HG03108 (cell line): ENCODE measurements at regions not wholly inside any gene's neighbourhood (a gene's known extent, or its start where the extent isn't known, plus 50 kb on each side); places are given as distances from the start of the nearest gene placed in this dataset.
"Not testable (repeated sequence)": the region's sequence is repeated elsewhere in the genome, so short reads cannot be mapped to it uniquely, and the experiment has no call there.

Source experiments
- ATAC-seq: cut with Tn5 transposase; IDR thresholded peaks from one replicate; pipeline ENCODE4 v1.9.1; 2021; ENCODE audit warnings: moderate library complexity; ENCODE audit not compliant: unreplicated experiment

DNA sequence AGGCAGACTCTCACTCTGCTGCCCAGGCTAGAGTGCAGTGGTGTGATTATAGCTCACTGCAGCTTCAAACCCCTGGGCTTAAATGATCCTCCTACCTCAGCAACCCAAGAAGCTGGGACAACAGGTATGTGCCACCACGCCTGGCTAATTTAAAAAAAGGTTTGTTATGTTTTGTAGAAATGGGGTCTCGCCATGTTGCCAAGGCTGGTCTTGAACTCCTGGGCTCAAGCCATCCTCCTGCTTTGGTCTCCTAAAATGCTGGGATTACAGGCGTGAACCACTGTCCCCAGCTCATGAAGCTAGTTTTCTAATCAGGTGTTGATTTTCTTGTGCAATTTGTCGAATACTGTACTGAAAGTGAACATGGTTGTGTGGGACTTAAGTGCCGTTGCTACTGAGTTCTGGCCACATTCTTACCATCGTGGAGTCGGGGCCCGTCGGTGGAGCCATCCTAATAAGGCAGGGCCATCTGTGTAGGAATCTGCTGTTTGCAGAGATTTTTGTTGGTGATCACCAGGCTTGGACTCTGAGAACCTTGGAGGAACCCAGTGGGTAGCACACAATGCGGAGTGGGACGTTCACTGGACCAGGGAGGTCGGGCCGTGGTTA lies 193.2 kb downstream of the GOLGA6L6 start:
- no peak for ATAC-seq

DNA sequence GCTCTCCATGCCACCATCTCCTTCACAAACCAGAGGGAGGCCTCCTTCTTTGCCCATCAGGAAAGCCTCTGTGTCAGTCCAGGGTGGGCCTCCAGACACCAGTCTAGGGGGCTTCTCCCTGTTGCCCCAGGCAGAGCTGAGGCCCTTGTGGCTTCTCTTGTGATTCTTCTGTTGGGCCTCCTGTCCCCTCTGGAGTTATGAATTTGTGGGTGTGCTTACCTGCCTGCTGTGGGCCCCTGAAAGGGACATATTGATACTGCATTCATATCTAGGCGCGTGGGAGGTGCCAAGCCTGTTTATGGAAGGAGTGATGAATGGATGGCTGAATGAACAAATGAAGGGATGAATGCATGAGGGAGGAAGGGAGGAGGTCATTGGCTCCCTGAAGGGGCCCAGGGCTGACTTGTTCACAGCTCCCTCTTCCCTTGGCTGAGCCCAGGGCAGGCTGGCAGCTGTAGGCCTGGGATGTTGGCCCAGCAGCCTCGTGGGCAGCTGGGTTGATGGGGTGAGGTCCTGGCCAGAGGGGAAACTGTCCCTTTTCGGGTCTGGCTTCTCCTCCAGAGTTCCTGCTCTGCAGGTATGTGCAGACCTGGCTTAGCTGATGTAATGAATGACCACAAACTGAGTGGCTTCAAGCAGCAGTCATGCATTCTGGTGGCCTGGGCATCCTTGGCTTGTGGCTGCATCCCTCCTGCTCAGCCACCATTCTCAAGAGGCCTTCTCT lies 195.4 kb downstream of the GOLGA6L6 start:
- ATAC-seq = no peak

DNA sequence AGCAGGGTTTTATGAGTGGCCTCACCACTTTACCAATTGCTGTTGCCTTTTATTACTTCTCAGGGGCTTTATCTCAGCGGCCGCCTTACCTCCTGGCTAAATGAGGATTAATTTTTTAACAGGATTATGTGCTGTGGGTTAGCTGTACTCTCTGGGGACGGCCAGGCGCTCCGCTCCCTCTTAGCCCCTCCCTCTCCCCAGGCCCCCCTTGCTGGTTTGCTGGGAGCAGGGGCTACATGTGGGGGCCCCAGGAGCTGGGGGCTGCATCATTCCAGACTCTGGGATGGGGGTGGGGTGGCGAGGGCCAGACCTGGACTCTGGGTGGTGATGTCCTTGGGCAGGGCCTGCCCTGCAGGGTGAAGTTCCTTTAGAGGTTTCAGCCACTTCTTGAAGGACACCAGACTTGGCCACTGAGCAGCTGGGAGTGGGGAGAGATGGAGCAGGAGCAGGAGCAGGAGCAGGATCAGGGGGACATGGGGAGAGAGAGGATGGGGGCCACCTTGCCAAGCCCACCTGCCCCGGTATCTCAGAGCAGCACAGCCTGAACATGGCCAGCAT lies 196.1 kb downstream of the GOLGA6L6 start:
- no peak for ATAC-seq

DNA sequence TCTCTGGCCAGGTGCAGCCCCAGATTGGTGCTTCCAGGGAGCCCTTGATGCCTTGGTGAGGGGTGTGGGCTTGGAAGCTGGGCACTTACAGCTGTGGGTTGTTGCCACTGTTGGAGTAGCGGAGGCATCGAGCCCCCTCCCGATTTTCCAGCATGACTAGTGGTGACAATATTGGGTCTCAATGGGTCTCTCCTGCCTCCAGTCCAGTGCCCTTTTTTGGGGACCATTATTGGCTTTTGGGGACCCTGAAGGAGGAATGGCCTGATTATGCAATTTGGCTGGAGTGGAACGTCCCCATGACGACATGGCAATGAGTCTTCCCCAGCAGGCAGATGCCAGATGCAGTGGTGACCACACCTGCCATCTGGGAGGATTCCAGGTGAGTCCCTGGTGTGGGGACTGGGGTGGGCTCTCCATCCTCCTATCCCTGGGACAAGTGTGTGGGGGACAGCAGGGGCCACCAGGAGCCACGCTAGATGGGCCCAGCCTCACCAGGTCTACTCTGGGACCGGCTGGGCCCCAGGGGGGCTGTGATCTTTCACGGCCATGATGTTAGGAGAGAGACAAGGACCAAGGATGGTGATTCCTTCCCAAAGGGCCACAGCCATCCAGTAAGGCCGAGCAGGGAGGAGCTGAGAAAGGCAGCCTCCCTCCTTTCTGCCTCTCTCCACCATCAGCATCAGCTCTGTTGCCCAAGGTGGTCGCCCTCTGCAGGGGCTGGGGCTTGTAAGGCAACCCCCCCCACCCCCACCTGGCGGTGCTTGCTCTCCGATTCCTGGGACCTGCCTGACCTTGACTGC lies 196.8 kb downstream of the GOLGA6L6 start:
- ATAC-seq = no peak

DNA sequence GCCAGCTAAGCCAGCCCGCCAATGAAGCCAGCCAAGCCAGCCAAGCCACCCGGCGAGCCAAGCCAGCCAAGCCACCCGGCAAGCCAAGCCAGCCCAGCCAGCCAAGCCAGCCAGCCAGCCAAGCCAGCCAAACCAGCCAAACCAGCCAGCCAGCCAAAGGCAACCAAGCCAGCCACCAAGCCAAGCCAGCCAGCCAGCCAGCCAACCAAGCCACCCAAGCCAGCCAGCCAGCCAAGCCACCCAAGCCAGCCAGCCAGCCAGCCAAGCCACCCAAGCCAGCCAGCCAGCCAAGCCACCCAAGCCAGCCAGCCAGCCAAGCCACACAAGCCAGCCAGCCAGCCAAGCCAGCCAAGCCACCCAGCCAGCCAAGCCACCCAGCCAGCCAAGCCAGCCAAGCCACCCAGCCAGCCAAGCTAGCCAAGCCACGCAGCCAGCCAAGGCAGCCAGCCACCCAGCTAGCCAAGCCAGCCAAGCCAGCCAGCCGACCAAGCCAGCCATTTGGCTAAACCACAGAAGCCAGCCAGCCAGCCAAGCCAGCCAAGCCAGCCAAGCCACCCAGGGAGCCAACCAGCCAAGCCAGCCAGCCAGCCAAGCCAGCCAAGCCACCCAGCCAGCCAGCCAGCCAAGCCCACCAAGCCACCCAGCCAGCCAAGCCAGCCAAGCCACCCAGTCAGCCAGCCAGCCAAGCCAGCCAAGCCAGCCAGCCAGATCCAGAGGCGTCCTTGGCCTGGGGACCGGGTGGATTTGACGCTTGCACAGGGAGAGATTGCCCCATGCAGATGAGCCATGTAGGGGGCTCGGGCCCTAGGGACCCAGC lies 198.0 kb downstream of the GOLGA6L6 start:
- ATAC-seq = not testable (repeated sequence)

DNA sequence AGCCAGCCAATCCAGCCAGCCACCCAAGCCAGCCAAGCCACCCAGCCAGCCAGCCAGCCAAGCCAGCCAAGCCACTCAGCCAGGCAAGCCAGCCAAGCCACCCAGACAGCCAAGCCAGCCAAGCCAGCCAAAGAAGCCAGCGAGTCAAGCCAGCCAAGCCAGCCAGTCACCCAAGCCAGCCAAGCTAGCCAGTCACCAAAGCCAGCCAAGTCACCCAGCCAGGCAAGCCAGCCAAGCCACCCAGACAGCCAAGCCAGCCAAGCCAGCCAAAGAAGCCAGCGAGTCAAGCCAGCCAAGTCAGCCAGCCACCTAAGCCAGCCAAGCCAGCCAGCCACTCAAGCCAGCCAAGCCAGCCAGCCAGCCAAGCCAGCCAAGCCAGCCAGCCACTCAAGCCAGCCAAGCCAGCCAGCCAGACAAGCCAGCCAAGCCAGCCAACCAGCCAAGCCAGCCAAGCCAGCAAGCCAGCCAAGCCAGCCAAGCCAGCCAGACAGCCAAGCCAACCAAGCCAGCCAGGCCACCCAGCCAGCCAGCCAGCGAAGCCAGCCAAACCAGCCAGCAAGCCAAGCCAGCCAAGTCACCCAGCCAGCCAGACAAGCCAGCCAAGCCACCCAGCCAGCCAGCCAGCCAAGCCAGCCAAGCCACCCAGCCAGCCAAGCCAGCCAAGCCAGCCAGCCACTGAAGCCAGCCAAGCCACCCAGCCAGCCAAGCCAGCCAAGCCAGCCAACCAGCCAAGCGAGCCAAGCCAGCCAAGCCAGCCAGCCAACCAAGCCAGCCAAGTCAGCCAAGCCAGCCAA lies 198.8 kb downstream of the GOLGA6L6 start:
- ATAC-seq = not testable (repeated sequence)

DNA sequence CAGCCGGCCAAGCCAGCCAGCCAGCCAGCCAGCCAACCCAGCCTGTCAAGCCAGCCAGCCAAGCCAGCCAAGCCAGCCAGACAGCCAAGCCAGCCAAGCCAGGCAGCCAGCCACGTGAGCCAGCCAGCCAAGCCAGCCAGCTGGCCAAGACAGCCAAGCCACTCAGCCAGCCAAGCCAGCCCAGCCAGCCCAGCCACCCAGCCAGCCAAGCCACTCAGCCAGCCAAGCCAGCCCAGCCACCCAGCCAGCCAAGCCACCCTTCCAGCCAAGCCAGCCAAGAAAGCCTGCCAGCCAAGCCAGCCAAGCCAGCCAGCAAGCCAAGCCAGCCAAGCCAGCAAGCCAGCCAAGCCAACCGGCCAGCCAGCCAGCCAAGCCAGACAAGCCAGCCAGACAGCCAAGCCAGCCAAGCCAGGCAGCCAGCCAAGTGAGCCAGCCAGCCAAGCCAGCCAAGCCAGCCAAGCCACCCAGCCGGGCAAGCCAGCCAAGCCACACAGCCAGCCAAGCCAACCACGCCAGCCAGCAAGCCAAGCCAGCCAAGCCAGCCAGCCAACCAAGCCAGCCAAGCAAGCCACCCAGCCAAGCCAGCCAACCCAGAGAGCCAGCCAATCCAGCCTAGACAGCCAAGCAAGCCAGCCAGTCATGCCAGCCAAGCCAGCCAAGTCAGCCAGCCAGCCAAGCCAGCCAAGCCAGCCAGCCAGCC lies 199.5 kb downstream of the GOLGA6L6 start:
- no peak for ATAC-seq

DNA sequence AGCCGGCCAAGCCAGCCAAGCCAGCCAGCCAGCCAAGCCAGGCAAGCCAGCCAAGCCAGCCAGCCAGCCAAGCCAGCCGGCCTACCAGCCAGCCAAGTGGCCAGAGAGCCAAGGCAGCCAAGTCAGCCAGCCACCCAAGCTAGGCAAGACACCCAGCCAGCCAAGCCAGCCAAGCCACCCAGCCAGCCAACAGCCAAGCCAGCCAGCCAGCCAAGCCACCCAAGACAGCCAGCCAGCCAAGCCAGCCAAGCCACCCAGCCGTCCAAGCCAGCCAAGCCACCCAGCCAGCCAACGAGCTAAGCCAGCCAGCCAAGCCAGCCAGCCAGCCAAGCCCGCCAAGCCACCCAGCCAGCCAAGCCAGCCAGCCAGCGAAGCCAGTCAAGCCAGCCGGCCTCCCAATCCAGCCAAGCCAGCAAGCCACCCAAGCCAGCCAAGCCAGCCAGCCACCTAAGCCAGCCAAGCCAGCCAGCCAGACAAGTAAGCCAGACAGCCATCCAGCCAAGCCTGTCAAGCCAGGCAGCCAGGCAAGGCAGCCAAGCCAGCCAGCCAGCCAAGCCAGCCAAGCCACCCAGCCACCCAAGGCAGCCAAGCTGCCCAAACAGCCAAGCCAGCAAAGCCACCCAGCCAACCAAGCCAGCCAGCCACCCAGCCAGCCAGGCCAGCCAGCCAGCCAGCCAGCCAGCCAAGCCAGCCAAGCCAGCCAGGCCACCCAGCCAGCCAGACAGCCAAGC lies 200.5 kb downstream of the GOLGA6L6 start:
- no peak for ATAC-seq

DNA sequence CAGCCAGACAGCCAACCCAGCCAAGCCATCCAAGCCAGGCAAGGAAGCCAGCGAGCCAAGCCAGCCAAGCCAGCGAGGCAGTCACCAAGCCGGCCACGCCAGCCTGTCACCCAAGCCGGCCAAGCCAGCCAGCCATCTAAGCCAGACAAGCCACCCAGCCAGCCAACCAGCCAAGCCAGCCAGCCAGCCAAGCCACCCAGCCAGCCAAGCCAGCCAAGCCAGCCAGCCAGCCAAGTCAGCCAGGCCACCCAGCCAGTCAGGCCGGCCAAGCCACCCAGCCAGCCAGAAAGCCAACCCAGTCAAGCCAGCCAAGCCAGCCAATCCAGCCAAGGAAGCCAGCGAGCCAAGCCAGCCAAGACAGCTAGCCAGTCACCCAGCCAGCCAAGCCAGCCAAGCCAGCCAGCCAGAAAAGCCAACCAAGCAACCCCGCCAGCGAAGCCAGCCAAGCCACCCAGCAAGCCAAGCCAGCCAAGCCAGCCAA lies 201.2 kb downstream of the GOLGA6L6 start:
- no peak for ATAC-seq

DNA sequence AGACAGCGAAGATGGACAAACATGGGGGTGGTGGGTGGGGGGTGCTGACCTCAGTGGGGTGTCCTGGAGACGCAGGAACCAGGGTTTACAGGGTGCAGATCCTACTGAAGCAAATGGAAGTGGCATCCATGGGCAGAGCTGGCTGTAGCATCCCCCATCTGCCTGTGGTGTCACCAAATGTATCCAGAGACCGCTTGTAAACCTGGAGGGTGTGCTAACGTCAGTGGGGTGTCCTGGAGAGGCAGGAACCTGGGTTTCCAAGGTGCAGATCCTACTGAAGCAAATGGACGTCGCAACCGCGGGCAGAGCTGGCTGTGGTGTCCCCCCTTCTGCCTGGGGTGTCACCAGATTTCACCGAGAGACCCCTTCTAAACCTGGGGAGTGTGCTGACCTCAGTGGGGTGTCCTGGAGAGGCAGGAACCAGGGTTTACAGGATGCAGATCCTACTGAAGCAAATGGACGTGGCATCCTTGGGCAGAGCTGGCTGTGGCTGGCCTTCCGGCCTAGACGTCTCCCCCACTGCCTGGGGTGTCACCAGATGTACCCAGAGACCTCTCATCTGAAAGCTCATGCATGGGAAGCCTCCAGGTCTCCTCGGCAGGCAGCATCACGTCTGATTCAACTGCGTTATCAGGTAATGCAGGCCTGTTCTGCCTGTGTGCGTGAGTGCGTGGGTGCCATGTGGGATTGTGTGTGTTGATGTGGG lies 202.4 kb downstream of the GOLGA6L6 start:
- not testable (repeated sequence) for ATAC-seq

DNA sequence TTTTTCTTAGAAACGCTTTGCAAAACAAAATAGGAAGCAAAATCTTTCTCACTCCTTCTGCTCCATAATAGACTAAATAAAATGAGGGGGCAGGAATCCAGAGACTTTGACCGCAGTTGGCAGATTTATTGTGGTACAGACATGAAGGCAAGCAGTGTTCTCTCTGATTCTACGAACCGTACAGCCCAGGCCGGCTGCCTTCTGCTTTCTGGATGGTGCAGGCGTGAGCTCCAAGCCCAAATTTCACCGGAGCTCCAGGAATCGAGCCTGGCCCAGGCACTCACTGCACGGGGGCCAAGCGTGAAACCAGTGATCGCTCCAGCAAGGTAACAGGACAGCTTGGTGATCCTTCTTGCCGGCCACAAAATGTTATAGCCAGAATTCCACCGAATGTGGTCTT lies 202.9 kb downstream of the GOLGA6L6 start:
- ATAC-seq = not testable (repeated sequence)

DNA sequence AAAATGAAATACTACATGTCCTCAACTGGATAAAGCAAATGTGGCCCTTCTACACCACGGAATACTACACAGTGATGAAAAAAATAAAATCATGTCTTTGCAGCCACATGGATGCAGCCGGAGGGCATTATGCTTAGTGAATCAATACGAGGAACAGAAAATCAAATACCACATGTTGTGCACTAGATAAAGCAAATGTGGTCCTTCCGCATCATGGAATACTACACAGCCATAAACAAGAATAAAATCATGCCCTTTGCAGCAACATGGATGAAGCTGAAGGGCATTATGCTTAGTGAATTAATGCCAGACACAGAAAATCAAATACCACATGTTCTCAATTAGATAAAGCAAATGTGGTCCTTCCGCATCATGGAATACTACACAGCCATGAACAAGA lies 204.4 kb downstream of the GOLGA6L6 start:
- ATAC-seq = not testable (repeated sequence)

DNA sequence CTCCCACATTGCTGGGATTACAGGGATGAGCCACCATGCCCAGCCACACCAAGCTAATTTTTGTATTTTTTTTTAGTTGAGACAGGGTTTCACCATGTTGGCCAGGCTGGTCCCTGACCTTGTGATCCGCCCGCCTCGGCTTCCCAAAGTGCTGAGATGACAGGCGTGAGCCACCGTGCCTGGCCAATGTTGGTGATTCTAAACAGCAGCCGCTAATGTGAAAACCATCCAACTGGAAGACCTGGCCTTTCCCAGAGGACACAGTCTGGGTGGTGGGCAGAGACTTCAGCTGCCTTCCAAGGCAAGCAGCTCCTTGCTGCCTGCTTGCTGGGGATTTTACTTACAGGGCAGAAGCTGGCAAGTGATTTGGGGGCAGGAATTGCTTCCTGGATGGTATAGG lies 207.1 kb downstream of the GOLGA6L6 start:
- not testable (repeated sequence) for ATAC-seq

DNA sequence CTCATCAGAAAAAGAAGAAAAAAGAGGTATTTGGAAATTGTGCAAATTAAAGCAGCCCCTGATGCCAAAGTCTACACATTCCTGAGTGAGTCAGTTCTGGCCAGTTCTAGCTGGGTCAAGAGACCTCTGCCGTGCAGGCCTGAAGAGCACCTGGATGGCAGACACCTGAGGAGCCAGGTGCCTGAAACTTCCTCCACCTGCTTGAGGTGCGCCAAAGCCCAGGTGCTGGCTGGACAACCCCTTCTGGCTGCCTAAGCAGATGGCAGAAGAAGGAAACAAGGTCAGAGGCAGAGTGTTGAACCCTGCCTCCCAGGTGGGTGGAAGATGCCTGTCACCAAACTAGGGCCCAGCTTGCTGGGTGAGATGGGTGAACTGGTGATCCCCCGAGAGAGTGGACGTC lies 215.8 kb downstream of the GOLGA6L6 start:
- ATAC-seq = not testable (repeated sequence)

DNA sequence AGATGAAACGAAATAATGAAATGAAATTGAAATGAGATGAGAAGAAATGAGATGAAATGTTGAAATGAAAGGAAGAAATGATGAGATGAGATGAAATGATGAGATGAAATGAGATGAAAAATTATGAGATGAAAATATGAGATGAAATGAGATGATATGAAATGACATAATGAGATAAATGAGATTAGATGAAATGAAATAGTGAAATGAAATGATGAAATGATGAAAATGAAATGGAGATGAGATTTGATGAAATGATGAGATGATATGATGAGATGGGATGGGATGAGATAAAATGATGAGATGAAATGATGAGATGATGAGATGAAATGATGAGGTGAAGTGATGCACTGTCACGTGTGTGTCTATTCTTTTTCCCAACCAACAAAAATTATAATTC lies 224.5 kb downstream of the GOLGA6L6 start:
- not testable (repeated sequence) for ATAC-seq

DNA sequence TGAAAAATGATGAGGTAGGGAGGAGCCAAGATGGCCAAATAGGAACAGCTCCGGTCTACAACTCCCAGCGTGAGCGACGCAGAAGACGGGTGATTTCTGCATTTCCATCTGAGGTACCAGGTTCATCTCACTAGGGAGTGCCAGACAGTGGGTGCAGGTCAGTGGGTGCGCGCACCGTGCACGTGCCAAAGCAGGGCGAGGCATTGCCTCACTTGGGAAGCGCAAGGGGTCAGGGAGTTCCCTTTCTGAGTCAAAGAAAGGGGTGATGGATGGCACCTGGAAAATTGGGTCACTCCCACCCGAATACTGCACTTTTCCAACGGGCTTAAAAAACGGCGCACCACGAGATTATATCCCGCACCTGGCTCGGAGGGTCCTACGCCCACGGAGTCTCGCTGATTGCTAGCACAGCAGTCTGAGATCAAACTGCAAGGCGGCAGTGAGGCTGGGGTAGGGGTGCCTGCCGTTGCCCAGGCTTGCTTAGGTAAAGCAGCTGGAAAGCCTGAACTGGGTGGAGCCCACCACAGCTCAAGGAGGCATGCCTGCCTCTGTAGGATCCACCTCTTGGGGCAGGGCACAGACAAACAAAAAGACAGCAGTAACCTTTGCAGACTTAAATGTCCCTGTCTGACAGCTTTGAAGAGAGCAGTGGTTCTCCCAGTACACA lies 230.5 kb downstream of the GOLGA6L6 start:
- not testable (repeated sequence) for ATAC-seq

DNA sequence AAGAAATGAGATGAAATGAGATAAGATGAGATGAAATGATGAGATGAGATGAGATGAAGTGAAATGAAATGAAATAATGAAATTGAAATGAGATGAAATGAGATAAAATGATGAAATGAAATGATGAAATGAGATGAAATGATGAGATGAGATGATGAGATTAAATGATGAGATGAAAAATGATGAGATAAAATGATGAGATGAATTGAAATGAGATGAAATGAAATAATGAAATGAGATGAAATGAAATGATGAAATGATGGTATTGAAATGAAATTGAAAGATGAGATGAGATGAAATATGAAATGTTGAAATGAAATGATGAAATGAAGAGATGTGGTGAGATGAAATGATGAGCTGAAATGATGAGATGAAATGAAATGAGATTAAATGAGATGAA lies 231.0 kb downstream of the GOLGA6L6 start:
- no peak for ATAC-seq
